HG03196 (cell line): ENCODE measurements at regions not wholly inside any gene's neighbourhood (a gene's known extent, or its start where the extent isn't known, plus 50 kb on each side); places are given as distances from the start of the nearest gene placed in this dataset.
"Not testable (repeated sequence)": the region's sequence is repeated elsewhere in the genome, so short reads cannot be mapped to it uniquely, and the experiment has no call there.

Experiments
- ATAC-seq: cut with Tn5 transposase; IDR thresholded peaks from one replicate; pipeline ENCODE4 v1.9.1; 2021; ENCODE audit not compliant: unreplicated experiment

- ATAC-seq, result no peak
Measured at GRCh38 chr14:41297576-41298327, 308.9 kb upstream of the LRFN5 start.

GRCh38 chr14:41295734-41296133 is 310.9 kb upstream of the LRFN5 start:
- ATAC-seq, result no peak

GRCh38 chr14:41289025-41289424 is 317.7 kb upstream of the LRFN5 start:
- ATAC-seq, result no peak

- no peak for ATAC-seq
Measured at GRCh38 chr14:41285186-41285748, 321.4 kb upstream of the LRFN5 start.

GRCh38 chr14:41280745-41281144 is 325.9 kb upstream of the LRFN5 start:
- ATAC-seq, result no peak

GRCh38 chr14:41277450-41277849 is 329.2 kb upstream of the LRFN5 start:
- ATAC-seq, result no peak

GRCh38 chr14:41257476-41257875 is 349.2 kb upstream of the LRFN5 start:
- ATAC-seq, result no peak

- no peak for ATAC-seq
Measured at GRCh38 chr14:41235466-41235865, 371.2 kb upstream of the LRFN5 start.

- no peak for ATAC-seq
Measured at GRCh38 chr14:41230683-41231082, 376.0 kb upstream of the LRFN5 start.

- no peak for ATAC-seq
Measured at GRCh38 chr14:41229824-41230223, 376.9 kb upstream of the LRFN5 start.

- no peak for ATAC-seq
Measured at GRCh38 chr14:41225433-41225832, 381.2 kb upstream of the LRFN5 start.

- no peak for ATAC-seq
Measured at GRCh38 chr14:41222581-41222980, 384.1 kb upstream of the LRFN5 start.

- ATAC-seq, result not testable (repeated sequence)
Measured at GRCh38 chr14:41214978-41215377, 391.7 kb upstream of the LRFN5 start.

- ATAC-seq, result no peak
Measured at GRCh38 chr14:41201696-41202095, 405.0 kb upstream of the LRFN5 start.

- ATAC-seq, result no peak
Measured at GRCh38 chr14:41187868-41188267, 418.8 kb upstream of the LRFN5 start.

- ATAC-seq, result no peak
Measured at GRCh38 chr14:41171045-41171444, 435.6 kb upstream of the LRFN5 start.

- ATAC-seq, result no peak
Measured at GRCh38 chr14:41167040-41167439, 439.6 kb upstream of the LRFN5 start.

- no peak for ATAC-seq
Measured at GRCh38 chr14:41154143-41154807, 452.4 kb upstream of the LRFN5 start.

- no peak for ATAC-seq
Measured at GRCh38 chr14:41146391-41146790, 460.3 kb upstream of the LRFN5 start.

- no peak for ATAC-seq
Measured at GRCh38 chr14:41144370-41144769, 462.3 kb upstream of the LRFN5 start.

GRCh38 chr14:41137741-41138140 is 468.9 kb upstream of the LRFN5 start:
- no peak for ATAC-seq

- ATAC-seq, result no peak
Measured at GRCh38 chr14:41130274-41130673, 476.4 kb upstream of the LRFN5 start.
